ENCODE measurements at regions not wholly inside any gene's neighbourhood (a gene's known extent, or its start where the extent isn't known, plus 50 kb on each side); places are given as distances from the start of the nearest gene placed in this dataset.
"Not testable (repeated sequence)": the region's sequence is repeated elsewhere in the genome, so short reads cannot be mapped to it uniquely, and the experiment has no call there.

- H3K27me3 Mint-ChIP-seq, result peaks cover 0 to 5% (median 0%) of the 10 kb centered on the region in 5 donors
- no peak overlapping the region for H3K27ac Mint-ChIP-seq
Measured at GRCh38 chr4:23956601-23957364, 66.9 kb upstream of the PPARGC1A start.

GRCh38 chr4:23952258-23952657 is 62.4 kb upstream of the PPARGC1A start:
- no peak overlapping the region for H3K4me3 Mint-ChIP-seq
- POLR2A ChIA-PET, result no interaction called here
- ATAC-seq (no peak), DNase-seq (no peak)
- peaks cover 0 to 19% (median 2%) of the 10 kb centered on the region in 9 donors for H3K9me3 Mint-ChIP-seq
- no peak overlapping the region for H3K27ac Mint-ChIP-seq
- H3K36me3 Mint-ChIP-seq, result no peaks in the 10 kb centered on the region
- no peaks in the 10 kb centered on the region for H3K4me1 Mint-ChIP-seq
- H3K27me3 Mint-ChIP-seq, result peaks cover 0 to 6% (median 0%) of the 10 kb centered on the region in 5 donors

More at GRCh38 chr4:23956601-23957364, 66.9 kb upstream of the PPARGC1A start:
- Mint-ChIP-seq H3K4me1 (no peaks in the 10 kb centered on the region), H3K9me3 (peaks cover 0 to 16% (median 3%) of the 10 kb centered on the region in 9 donors), H3K4me3 (no peak overlapping the region), H3K36me3 (no peaks in the 10 kb centered on the region)
- POLR2A ChIA-PET, result no interaction called here
- ATAC-seq, result no peak
- no peak for DNase-seq

GRCh38 chr4:23947826-23948225 is 58.0 kb upstream of the PPARGC1A start:
- Mint-ChIP-seq H3K27ac (no peak overlapping the region), H3K9me3 (peaks cover 0 to 8% (median 0%) of the 10 kb centered on the region in 9 donors), H3K36me3 (no peaks in the 10 kb centered on the region), H3K27me3 (peaks cover 0 to 9% (median 2%) of the 10 kb centered on the region in 5 donors), H3K4me1 (no peaks in the 10 kb centered on the region), H3K4me3 (no peak overlapping the region)
- no peak for ATAC-seq
- POLR2A ChIA-PET, result no interaction called here
- no peak for DNase-seq

DNA sequence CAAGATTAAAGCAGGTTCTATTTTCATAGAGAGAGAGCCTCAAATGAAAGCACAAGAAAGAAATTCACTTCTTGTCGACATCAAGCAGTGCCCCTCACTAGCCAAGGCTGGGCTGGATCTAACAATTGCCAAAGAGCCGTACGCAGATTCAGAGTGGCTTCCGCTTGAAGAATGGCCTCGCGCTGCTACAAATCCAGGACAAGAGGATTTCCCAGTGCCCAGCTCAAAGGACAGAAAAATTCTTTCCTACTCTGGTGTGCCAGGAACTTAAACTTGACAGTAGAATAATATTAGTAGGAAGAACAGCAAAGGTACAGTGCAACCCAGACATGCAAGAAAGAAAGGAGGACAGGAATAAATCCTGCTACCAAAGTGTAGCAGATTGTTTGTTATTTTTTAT is 56.5 kb upstream of the PPARGC1A start:
- ATAC-seq (no peak), DNase-seq (no peak)
- no peaks in the 10 kb centered on the region for H3K36me3 Mint-ChIP-seq
- H3K4me1 Mint-ChIP-seq, result no peaks in the 10 kb centered on the region
- no peak overlapping the region for H3K4me3 Mint-ChIP-seq
- no peak overlapping the region for H3K27ac Mint-ChIP-seq
- H3K9me3 Mint-ChIP-seq, result peaks cover 0 to 8% (median 0%) of the 10 kb centered on the region in 9 donors
- peaks cover 0 to 9% (median 2%) of the 10 kb centered on the region in 5 donors for H3K27me3 Mint-ChIP-seq
- POLR2A ChIA-PET, result no interaction called here

DNA sequence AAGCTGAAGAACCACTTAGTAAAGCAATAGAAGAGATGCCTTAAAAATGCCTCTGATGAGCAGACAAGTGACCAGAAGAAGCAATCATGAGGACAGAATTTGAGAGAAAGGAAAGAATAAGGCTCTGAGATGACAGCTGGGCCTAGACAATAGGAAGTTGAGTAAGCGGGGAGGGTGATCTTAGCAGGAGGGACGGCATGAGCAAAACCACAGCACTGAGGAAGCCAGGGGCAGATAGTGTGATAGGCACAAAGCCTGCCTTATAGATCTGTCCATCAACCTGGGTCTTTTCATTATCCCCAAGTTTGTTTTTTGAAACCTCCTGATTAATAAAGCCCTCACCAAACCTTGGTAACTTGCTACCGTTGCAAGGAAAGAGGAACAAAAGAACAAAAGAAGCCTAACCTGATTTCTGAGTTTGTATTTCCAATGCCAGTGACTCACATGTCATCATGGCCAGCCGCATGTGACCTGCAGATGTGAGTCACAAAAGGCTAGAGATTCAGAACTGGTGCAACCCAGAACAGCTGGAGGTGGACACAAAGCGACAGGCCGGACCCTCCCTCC is 55.7 kb upstream of the PPARGC1A start:
- H3K4me3 Mint-ChIP-seq, result no peak overlapping the region
- H3K4me1 Mint-ChIP-seq, result no peaks in the 10 kb centered on the region
- H3K36me3 Mint-ChIP-seq, result no peaks in the 10 kb centered on the region
- ATAC-seq, result no peak
- POLR2A ChIA-PET, result no interaction called here
- no peak for DNase-seq
- H3K27ac Mint-ChIP-seq, result no peak overlapping the region
- H3K27me3 Mint-ChIP-seq, result peaks cover 0 to 9% (median 2%) of the 10 kb centered on the region in 5 donors
- H3K9me3 Mint-ChIP-seq, result peaks cover 0 to 8% (median 0%) of the 10 kb centered on the region in 9 donors

DNA sequence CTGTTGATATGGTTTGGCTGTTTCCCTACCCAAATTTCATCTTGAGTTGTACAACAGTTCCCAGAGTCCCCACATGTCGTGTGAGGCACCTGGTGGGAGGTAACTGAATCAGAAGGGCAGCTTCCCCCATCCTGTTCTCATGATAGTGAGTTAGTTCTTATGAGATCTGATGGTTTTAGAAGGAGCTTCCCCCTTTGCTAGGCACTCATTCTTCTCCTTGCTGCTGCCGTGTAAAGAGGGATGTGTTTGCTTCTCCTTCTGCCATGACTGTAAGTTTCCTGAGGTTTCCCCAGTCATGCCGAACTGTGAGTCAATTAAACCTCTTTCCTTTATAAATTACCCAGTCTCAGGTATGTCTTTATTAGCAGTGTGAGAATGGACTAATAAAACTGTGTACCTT is 54.7 kb upstream of the PPARGC1A start:
- not testable (repeated sequence) for H3K4me3 Mint-ChIP-seq, ATAC-seq

GRCh38 chr4:23943478-23943877 is 53.6 kb upstream of the PPARGC1A start:
- POLR2A ChIA-PET, result no interaction called here
- DNase-seq (no peak), ATAC-seq (no peak)
- Mint-ChIP-seq H3K4me1 (no peaks in the 10 kb centered on the region), H3K27me3 (peaks cover 0 to 8% (median 2%) of the 10 kb centered on the region in 5 donors), H3K27ac (no peak overlapping the region), H3K36me3 (no peaks in the 10 kb centered on the region), H3K4me3 (no peak overlapping the region), H3K9me3 (peaks cover 0 to 12% (median 0%) of the 10 kb centered on the region in 9 donors)

More for the DNA sequence above, 54.7 kb upstream of the PPARGC1A start:
- H3K36me3 Mint-ChIP-seq, DNase-seq, POLR2A ChIA-PET, H3K9me3 Mint-ChIP-seq, H3K4me1 Mint-ChIP-seq, H3K27ac Mint-ChIP-seq, H3K27me3 Mint-ChIP-seq: not testable (repeated sequence)

GRCh38 chr4:23942471-23942870 is 52.6 kb upstream of the PPARGC1A start:
- H3K9me3 Mint-ChIP-seq, result peaks cover 0 to 18% (median 0%) of the 10 kb centered on the region in 9 donors
- no peak overlapping the region for H3K4me3 Mint-ChIP-seq
- peaks cover 0 to 8% (median 2%) of the 10 kb centered on the region in 5 donors for H3K27me3 Mint-ChIP-seq
- H3K27ac Mint-ChIP-seq, result no peak overlapping the region
- H3K36me3 Mint-ChIP-seq, result no peaks in the 10 kb centered on the region
- ATAC-seq (no peak), DNase-seq (no peak)
- POLR2A ChIA-PET, result no interaction called here
- H3K4me1 Mint-ChIP-seq, result no peaks in the 10 kb centered on the region
